Fibroblast of lung (primary cell): ENCODE measurements at regions not wholly inside any gene's neighbourhood (a gene's known extent, or its start where the extent isn't known, plus 50 kb on each side); places are given as distances from the start of the nearest gene placed in this dataset.

ENCODE experiments used
- EZH2 ChIP-seq: IDR thresholded peaks from 2 replicates; pipeline ENCODE4 v1.5.1; 2012; ENCODE audit warnings: low read length, control low read depth, mild to moderate bottlenecking; ENCODE audit errors: missing control alignments
- TF ChIP-seq, protein P1 (sequence below), 2 donors: IDR thresholded peaks in 1 of 2; conservative IDR thresholded peaks in 1 of 2; 1 replicate in 1 of 2; 2 replicates in 1 of 2; pipeline ENCODE4 v1.5.1; 2011 to 2012; ENCODE audit warnings: low read length in 2 of 2, control low read depth in 1 of 2, inconsistent platforms in 1 of 2, low read depth in 1 of 2, mild to moderate bottlenecking in 1 of 2

DNA sequence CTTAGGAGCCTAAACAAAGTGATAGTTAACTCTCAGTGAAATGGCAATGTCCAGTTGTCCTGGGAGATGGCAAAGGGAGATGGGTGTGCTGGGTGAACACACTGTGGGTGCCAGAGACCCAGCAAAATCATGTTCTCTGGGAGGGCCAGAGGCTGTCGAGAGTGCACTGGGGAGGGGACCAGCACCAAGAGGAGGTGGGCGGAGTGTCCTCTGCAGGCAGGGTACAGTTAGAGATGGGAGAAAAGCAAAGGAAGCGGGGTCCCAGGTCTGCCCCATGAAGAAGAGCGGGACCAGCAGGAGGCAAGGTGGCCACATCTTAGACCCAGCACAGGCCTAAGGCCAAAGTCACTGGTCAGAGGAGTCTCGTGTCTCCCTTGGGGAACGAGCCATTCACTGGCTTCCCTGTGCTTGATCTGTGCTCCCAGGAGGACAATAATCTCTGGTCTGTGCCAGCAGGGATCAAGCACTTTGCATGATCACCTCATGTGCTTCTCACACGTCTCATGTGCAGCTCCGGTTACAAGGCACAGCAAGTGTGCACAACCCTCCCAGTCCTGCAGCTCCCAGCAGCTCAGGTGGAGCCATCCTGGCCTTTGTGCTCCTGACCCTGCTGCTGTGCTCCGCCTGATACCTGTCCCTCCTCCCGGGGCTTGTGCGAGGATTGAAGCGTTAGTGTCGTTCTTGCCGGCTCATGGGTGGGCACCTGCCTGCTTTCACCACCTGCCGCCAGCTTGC, 100.9 kb downstream of the FAM53A start:
- TF ChIP-seq, protein P1, sequence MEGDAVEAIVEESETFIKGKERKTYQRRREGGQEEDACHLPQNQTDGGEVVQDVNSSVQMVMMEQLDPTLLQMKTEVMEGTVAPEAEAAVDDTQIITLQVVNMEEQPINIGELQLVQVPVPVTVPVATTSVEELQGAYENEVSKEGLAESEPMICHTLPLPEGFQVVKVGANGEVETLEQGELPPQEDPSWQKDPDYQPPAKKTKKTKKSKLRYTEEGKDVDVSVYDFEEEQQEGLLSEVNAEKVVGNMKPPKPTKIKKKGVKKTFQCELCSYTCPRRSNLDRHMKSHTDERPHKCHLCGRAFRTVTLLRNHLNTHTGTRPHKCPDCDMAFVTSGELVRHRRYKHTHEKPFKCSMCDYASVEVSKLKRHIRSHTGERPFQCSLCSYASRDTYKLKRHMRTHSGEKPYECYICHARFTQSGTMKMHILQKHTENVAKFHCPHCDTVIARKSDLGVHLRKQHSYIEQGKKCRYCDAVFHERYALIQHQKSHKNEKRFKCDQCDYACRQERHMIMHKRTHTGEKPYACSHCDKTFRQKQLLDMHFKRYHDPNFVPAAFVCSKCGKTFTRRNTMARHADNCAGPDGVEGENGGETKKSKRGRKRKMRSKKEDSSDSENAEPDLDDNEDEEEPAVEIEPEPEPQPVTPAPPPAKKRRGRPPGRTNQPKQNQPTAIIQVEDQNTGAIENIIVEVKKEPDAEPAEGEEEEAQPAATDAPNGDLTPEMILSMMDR (conservative IDR thresholded peaks at IDR 0.05 in 1 of 2, IDR thresholded peaks at IDR 0.05 in 1 of 2; ENCODE audit: low read depth in 1 of 2, low read length in 2 of 2), result no peak
- no peak for TF ChIP-seq EZH2
